IMR-90 (cell line): ENCODE measurements at regions not wholly inside any gene's neighbourhood (a gene's known extent, or its start where the extent isn't known, plus 50 kb on each side); places are given as distances from the start of the nearest gene placed in this dataset.

Experiments
- ATAC-seq: fragments of 200-7000 bp; cut with Tn5 transposase; 2 replicates; pipeline ENCODE4 v1.9.1; 2020; ENCODE audit warnings: low read depth, mild to moderate bottlenecking, moderate library complexity
- BruUV-seq: library from RNA; stranded (reverse); fragments of 400-500 nt; replicated peaks from 2 replicates; lab custom pipeline; 2021; lab: Mats Ljungman, UMichigan
- CTCF ChIA-PET: fragments of 300-600 bp; formaldehyde crosslinking; extraction: SDS; loops from one replicate; lab custom pipeline; 2021; ENCODE audit warnings: antibody characterized with exemption; lab: Yijun Ruan, JAX
- POLR2A ChIA-PET: fragments of 300-600 bp; sonication (Branson Sonifier 250); formaldehyde crosslinking; loops from one replicate; lab custom pipeline; 2022; ENCODE audit warnings: antibody characterized with exemption; ENCODE audit not compliant: unreplicated experiment; lab: Charles Lee
- DNase-seq: peaks from one replicate; pipeline ENCODE4 v3.0.0; 2013
- H2AFZ ChIP-seq: replicated peaks from 2 replicates; pipeline ENCODE3; 2013; ENCODE audit warnings: low read length, mild to moderate bottlenecking; ENCODE audit not compliant: poor library complexity
- H2AK5ac ChIP-seq: 2 replicates; pipeline ENCODE4 v1.6.1; 2013; ENCODE audit warnings: low read depth, low read length, inconsistent platforms
- H2AK9ac ChIP-seq: replicated peaks from 2 replicates; pipeline ENCODE3; 2013; ENCODE audit warnings: mild to moderate bottlenecking, low read depth, low read length, moderate library complexity; ENCODE audit not compliant: poor library complexity
- H2BK120ac ChIP-seq: 2 replicates; pipeline ENCODE4 v1.6.1; 2013; ENCODE audit warnings: low read depth, low read length, inconsistent platforms
- H2BK15ac ChIP-seq: 3 replicates; pipeline ENCODE4 v1.6.1; 2013; ENCODE audit warnings: low read depth, low read length, inconsistent platforms
- H2BK20ac ChIP-seq: 2 replicates; pipeline ENCODE4 v1.6.1; 2013; ENCODE audit warnings: low read depth, mild to moderate bottlenecking, inconsistent platforms, low read length, moderate library complexity
- H2BK5ac ChIP-seq: 2 replicates; pipeline ENCODE4 v1.6.1; 2013; ENCODE audit warnings: mild to moderate bottlenecking, low read depth, low read length, inconsistent platforms; ENCODE audit not compliant: poor library complexity, severe bottlenecking
- H3K14ac ChIP-seq: replicated peaks from 2 replicates; pipeline ENCODE4 v1.6.1; 2013; ENCODE audit warnings: low read depth, low read length, inconsistent platforms
- H3K18ac ChIP-seq: 2 replicates; pipeline ENCODE4 v1.6.1; 2013; ENCODE audit warnings: low read depth, low read length, control low read depth
- H3K23ac ChIP-seq: 2 replicates; pipeline ENCODE4 v1.6.1; 2013; ENCODE audit warnings: low read depth, low read length, inconsistent platforms
- H3K27ac ChIP-seq: 2 replicates; pipeline ENCODE4 v1.5.1; 2013; ENCODE audit warnings: mild to moderate bottlenecking, control low read depth, low read length; ENCODE audit not compliant: insufficient read depth
- H3K27me3 ChIP-seq: 2 replicates; pipeline ENCODE4 v1.6.1; 2013; ENCODE audit warnings: low read length; ENCODE audit not compliant: control insufficient read depth, insufficient read depth
- H3K36me3 ChIP-seq: 2 replicates; pipeline ENCODE4 v1.6.1; 2013; ENCODE audit warnings: low read length, mixed read lengths; ENCODE audit not compliant: control insufficient read depth, insufficient read depth
- H3K4ac ChIP-seq: 2 replicates; pipeline ENCODE4 v1.6.1; 2013; ENCODE audit warnings: low read depth, low read length, inconsistent platforms
- H3K4me1 ChIP-seq: 2 replicates; pipeline ENCODE4 v1.6.1; 2013; ENCODE audit warnings: low read length, mixed read lengths; ENCODE audit not compliant: control insufficient read depth, insufficient read depth
- H3K4me2 ChIP-seq: 2 replicates; pipeline ENCODE4 v1.6.1; 2013; ENCODE audit warnings: low read depth, mild to moderate bottlenecking, control low read depth, low read length, moderate library complexity
- H3K4me3 ChIP-seq: 2 replicates; pipeline ENCODE4 v1.5.1; 2013; ENCODE audit warnings: low read depth, mild to moderate bottlenecking, control low read depth, low read length, moderate library complexity; ENCODE audit not compliant: insufficient read depth
- H3K56ac ChIP-seq: 2 replicates; pipeline ENCODE4 v1.6.1; 2013; ENCODE audit warnings: low read length, inconsistent platforms; ENCODE audit not compliant: insufficient read depth; ENCODE audit errors: extremely low read depth
- H3K79me1 ChIP-seq, 2 experiments: 2 replicates each; pipeline ENCODE4 v1.6.1; 2013; ENCODE audit warnings: low read length in 2 of 2, inconsistent platforms in 1 of 2, low read depth in 1 of 2
- H3K9ac ChIP-seq: 2 replicates; pipeline ENCODE4 v1.6.1; 2013; ENCODE audit warnings: low read depth, low read length, control low read depth
- H3K9me1 ChIP-seq: 2 replicates; pipeline ENCODE4 v1.6.1; 2013; ENCODE audit warnings: low read length, inconsistent platforms; ENCODE audit not compliant: insufficient read depth
- H3K9me3 ChIP-seq: 2 replicates; pipeline ENCODE4 v1.6.1; 2013; ENCODE audit warnings: low read length; ENCODE audit not compliant: control insufficient read depth, insufficient read depth
- H4K20me1 ChIP-seq: 2 replicates; pipeline ENCODE4 v1.6.1; 2013; ENCODE audit warnings: low read length, inconsistent platforms; ENCODE audit not compliant: insufficient read depth
- H4K5ac ChIP-seq: 2 replicates; pipeline ENCODE4 v1.6.1; 2013; ENCODE audit warnings: mild to moderate bottlenecking, low read depth, low read length, control low read depth
- H4K8ac ChIP-seq, 2 experiments: 2 replicates each; pipeline ENCODE4 v1.6.1; 2013; ENCODE audit warnings: low read depth in 2 of 2, low read length in 2 of 2, control low read depth in 1 of 2, inconsistent platforms in 1 of 2
- H4K91ac ChIP-seq: 2 replicates; pipeline ENCODE4 v1.6.1; 2013; ENCODE audit warnings: low read depth, low read length, inconsistent platforms; ENCODE audit not compliant: insufficient read depth
- BHLHE40 ChIP-seq: fragments of 150-350 bp; IDR thresholded peaks from 2 replicates; pipeline ENCODE4 v1.6.1; 2016; ENCODE audit warnings: mild to moderate bottlenecking, low read depth, low read length
- CHD1 ChIP-seq: IDR thresholded peaks from 2 replicates; pipeline ENCODE4 v1.6.1; 2012; ENCODE audit warnings: low read depth, low read length, improper control_type of control experiment
- MAFK ChIP-seq: IDR thresholded peaks from 2 replicates; pipeline ENCODE4 v1.6.1; 2012; ENCODE audit warnings: low read depth, low read length, improper control_type of control experiment
- MAZ ChIP-seq: IDR thresholded peaks from 2 replicates; pipeline ENCODE4 v1.6.1; 2012; ENCODE audit warnings: low read depth, mild to moderate bottlenecking, low read length, improper control_type of control experiment, moderate library complexity, borderline replicate concordance
- MXI1 ChIP-seq: IDR thresholded peaks from 2 replicates; pipeline ENCODE4 v1.6.1; 2012; ENCODE audit warnings: low read depth, mild to moderate bottlenecking, low read length, moderate library complexity, borderline replicate concordance
- NFE2L2 ChIP-seq: fragments of 150-350 bp; IDR thresholded peaks from 2 replicates; pipeline ENCODE4 v1.6.1; 2016; ENCODE audit warnings: low read depth, mild to moderate bottlenecking, low read length
- RAD21 ChIP-seq: IDR thresholded peaks from 2 replicates; pipeline ENCODE4 v1.6.1; 2012; ENCODE audit warnings: low read length, improper control_type of control experiment
- whole genome bisulfite sequencing, 2 experiments: methylation state at CpG; one replicate each; pipeline versions ENCODE4 v1.1.5 to v1.1.7; 2013; ENCODE audit warnings: missing lambda C conversion rate in 2 of 2; ENCODE audit not compliant: insufficient read length in 1 of 2; ENCODE audit errors: extremely low coverage in 2 of 2; 5-methylcytosine and 5-hydroxymethylcytosine counted together
- dilution Hi-C: fragments of 300-500 bp; cut with HindIII; formaldehyde crosslinking; loops from one replicate; pipeline ENCODE4 v1.14.3; 2018; ENCODE audit warnings: low sequenced_read_pairs; ENCODE audit not compliant: unreplicated experiment
- in situ Hi-C: fragments of 300-500 bp; cut with MboI; formaldehyde crosslinking; loops from 3 replicates; pipeline ENCODE4 v1.14.3; 2019; ENCODE audit warnings: low sequenced_read_pairs, inconsistent platforms, mixed read lengths
- intact Hi-C: fragments of 100-400 bp; cut with micrococcal nuclease; formaldehyde crosslinking; loops from 2 replicates; pipeline ENCODE4 v1.10.0; 2022
- TF ChIP-seq, protein P1 (sequence below): conservative IDR thresholded peaks from 2 replicates; pipeline ENCODE4 v1.5.1; 2012; ENCODE audit warnings: mild to moderate bottlenecking, low read depth, low read length, improper control_type of control experiment
- TF ChIP-seq, protein P2 (sequence below): fragments of 150-350 bp; IDR thresholded peaks from 2 replicates; pipeline ENCODE4 v1.6.1; 2017; ENCODE audit warnings: mild to moderate bottlenecking, antibody characterized with exemption, low read length, low read depth

DNA sequence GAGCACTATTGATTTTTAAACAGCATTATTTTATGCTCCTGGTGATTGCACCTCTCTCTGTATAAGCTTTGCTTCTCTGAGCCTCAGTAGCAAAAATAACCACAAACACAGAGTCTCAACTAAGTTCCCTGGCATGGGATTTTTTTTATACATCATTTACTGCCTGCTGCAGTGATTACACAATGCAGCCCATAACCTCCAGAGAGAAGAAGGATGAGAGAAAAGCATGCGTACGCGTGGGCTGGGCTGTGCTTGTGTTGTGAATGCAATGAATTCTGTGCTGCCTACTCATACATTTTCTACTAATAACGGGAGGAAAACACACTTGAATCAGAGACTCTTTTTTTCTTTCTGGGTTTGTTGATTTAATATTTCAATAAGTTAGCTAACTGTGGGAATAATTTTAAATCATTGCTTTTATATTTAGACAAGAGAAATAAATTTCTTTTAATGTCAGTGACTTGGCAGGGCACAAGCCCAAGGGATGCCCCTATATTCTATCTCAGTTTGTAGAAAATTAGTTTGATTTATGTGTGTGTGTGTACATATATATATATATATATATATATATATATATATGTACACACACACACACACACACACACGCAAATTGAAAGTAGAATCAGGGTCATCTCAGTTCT lies 351.5 kb downstream of the MED10 start:
- Histone ChIP-seq H4K20me1 (no peaks in the 10 kb centered on the region), H3K4me1 (no peaks in the 10 kb centered on the region), H3K9me3 (peaks cover 17% of the 10 kb centered on the region), H3K4me3 (no peak overlapping the region), H3K9ac (no peak overlapping the region), H3K18ac (no peak overlapping the region), H3K27me3 (no peaks in the 10 kb centered on the region), H4K8ac (no peak overlapping the region), H2AFZ (no peak overlapping the region), H2AK9ac (no peak overlapping the region), H2AK5ac (no peak overlapping the region), H2BK15ac (no peak overlapping the region), H2BK20ac (no peak overlapping the region), H3K14ac (no peak overlapping the region), H2BK120ac (no peak overlapping the region), H3K56ac (no peak overlapping the region), H3K9me1 (no peaks in the 10 kb centered on the region), H3K23ac (no peak overlapping the region), H3K36me3 (no peaks in the 10 kb centered on the region), H3K27ac (no peak overlapping the region), H3K4me2 (no peak overlapping the region), H4K91ac (no peak overlapping the region), H3K4ac (no peak overlapping the region), H4K5ac (no peak overlapping the region), H3K79me1 (no peaks in the 10 kb centered on the region), H2BK5ac (no peak overlapping the region)
- POLR2A ChIA-PET: no interaction called here
- dilution Hi-C loops: no loop called here
- TF ChIP-seq, protein P1, sequence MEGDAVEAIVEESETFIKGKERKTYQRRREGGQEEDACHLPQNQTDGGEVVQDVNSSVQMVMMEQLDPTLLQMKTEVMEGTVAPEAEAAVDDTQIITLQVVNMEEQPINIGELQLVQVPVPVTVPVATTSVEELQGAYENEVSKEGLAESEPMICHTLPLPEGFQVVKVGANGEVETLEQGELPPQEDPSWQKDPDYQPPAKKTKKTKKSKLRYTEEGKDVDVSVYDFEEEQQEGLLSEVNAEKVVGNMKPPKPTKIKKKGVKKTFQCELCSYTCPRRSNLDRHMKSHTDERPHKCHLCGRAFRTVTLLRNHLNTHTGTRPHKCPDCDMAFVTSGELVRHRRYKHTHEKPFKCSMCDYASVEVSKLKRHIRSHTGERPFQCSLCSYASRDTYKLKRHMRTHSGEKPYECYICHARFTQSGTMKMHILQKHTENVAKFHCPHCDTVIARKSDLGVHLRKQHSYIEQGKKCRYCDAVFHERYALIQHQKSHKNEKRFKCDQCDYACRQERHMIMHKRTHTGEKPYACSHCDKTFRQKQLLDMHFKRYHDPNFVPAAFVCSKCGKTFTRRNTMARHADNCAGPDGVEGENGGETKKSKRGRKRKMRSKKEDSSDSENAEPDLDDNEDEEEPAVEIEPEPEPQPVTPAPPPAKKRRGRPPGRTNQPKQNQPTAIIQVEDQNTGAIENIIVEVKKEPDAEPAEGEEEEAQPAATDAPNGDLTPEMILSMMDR: no peak
- no peak for TF ChIP-seq CHD1
- no peak for TF ChIP-seq MXI1
- TF ChIP-seq MAZ: no peak
- TF ChIP-seq NFE2L2: no peak
- TF ChIP-seq BHLHE40: no peak
- TF ChIP-seq, protein P2, sequence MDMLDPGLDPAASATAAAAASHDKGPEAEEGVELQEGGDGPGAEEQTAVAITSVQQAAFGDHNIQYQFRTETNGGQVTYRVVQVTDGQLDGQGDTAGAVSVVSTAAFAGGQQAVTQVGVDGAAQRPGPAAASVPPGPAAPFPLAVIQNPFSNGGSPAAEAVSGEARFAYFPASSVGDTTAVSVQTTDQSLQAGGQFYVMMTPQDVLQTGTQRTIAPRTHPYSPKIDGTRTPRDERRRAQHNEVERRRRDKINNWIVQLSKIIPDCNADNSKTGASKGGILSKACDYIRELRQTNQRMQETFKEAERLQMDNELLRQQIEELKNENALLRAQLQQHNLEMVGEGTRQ: no peak
- TF ChIP-seq RAD21: no peak
- no peak for TF ChIP-seq MAFK
- DNase-seq: no peak
- CTCF ChIA-PET: no interaction called here
- in situ Hi-C loops: no loop called here
- ATAC-seq: no peak
- BruUV-seq: no TSS peak
- intact Hi-C loops: no loop called here
- WGBS, 2 experiments: no CpG with 5 or more reads among the region's 5 CpGs
